ENCODE measurements at regions not wholly inside any gene's neighbourhood (a gene's known extent, or its start where the extent isn't known, plus 50 kb on each side); places are given as distances from the start of the nearest gene placed in this dataset.

DNA sequence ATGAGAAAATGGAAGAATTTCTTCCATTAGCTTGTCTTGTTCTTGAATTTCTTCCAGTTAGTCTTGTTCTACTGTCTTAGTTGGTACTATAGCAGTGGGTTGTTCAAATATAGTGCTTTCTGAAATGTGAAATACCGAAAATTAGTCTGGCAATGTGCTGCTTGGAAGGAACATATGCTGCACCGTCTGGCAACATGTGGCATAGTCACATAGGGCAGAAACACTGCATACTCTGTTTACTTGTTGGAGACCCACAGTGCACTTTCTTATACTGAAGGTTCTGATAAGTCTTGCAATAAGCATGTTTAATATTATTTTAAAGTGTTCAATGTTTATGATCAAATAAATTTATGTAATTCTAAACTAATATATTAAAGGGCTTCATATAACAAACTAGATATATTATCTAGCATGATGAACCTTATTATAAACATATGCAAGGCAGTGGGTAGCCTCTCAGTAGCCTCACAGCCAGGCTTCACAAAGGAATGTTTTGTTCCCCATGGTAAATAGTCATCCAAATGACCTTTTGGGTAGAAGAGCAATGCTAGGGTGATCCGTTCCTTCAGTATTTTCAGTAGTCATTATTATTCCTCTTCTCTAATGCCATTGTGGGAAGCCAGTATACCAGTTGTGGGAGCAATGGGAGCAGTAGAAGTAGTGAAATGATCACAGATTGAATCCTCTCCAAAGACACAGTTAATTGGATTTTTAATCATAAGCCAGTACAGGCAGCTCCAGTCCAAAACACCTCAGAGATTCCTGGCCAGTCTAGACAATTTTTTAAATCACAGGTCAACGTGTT is 1106.7 kb downstream of the DTWD2 start:
- Histone ChIP-seq H3K4me2 (no peak overlapping the region), H3K79me2 (ENCODE audit: low read depth) (no peaks in the 10 kb centered on the region), H3K36me3 (ENCODE audit: low read depth) (no peaks in the 10 kb centered on the region), H3K4me1 (replicated peaks; ENCODE audit: insufficient read depth) (no peaks in the 10 kb centered on the region), H4K20me1 (ENCODE audit: insufficient read depth) (no peaks in the 10 kb centered on the region), H3K27me3 (ENCODE audit: insufficient read depth, low read depth) (no peaks in the 10 kb centered on the region), H3K9me3 (ENCODE audit: insufficient read depth, low read depth) (no peaks in the 10 kb centered on the region), H3K27ac (no peak overlapping the region), H3K9me2 (ENCODE audit: insufficient read depth) (no peaks in the 10 kb centered on the region), H2AFZ (no peak overlapping the region), H3K4me3 (no peak overlapping the region), H3F3A (ENCODE audit: insufficient read depth, low read depth) (no peaks in the 10 kb centered on the region)
- no peak for DNase-seq
- ChIA-PET POLR2A (ENCODE audit: unreplicated experiment) (no interaction called here), CTCF (no interaction called here)
- TF ChIP-seq, protein P1, sequence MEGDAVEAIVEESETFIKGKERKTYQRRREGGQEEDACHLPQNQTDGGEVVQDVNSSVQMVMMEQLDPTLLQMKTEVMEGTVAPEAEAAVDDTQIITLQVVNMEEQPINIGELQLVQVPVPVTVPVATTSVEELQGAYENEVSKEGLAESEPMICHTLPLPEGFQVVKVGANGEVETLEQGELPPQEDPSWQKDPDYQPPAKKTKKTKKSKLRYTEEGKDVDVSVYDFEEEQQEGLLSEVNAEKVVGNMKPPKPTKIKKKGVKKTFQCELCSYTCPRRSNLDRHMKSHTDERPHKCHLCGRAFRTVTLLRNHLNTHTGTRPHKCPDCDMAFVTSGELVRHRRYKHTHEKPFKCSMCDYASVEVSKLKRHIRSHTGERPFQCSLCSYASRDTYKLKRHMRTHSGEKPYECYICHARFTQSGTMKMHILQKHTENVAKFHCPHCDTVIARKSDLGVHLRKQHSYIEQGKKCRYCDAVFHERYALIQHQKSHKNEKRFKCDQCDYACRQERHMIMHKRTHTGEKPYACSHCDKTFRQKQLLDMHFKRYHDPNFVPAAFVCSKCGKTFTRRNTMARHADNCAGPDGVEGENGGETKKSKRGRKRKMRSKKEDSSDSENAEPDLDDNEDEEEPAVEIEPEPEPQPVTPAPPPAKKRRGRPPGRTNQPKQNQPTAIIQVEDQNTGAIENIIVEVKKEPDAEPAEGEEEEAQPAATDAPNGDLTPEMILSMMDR (conservative IDR thresholded peaks at IDR 0.05): no peak
- TF ChIP-seq EZH2 (IDR thresholded peaks at IDR 0.05; ENCODE audit: low read depth): no peak
- no TSS peak for BruUV-seq (replicated peaks)
- intact Hi-C loops (cut with micrococcal nuclease; ENCODE audit: unreplicated experiment): no loop called here

- CTCF ChIA-PET: no interaction called here
- Histone ChIP-seq H3K9me2 (ENCODE audit: insufficient read depth) (no peaks in the 10 kb centered on the region), H3F3A (ENCODE audit: insufficient read depth, low read depth) (no peaks in the 10 kb centered on the region), H3K4me1 (replicated peaks; ENCODE audit: insufficient read depth) (no peaks in the 10 kb centered on the region), H3K4me2 (no peak overlapping the region), H3K36me3 (ENCODE audit: low read depth) (no peaks in the 10 kb centered on the region), H3K79me2 (ENCODE audit: low read depth) (no peaks in the 10 kb centered on the region), H3K9me3 (ENCODE audit: insufficient read depth, low read depth) (no peaks in the 10 kb centered on the region), H4K20me1 (ENCODE audit: insufficient read depth) (no peaks in the 10 kb centered on the region), H3K4me3 (no peak overlapping the region), H3K27ac (no peak overlapping the region), H3K27me3 (ENCODE audit: insufficient read depth, low read depth) (no peaks in the 10 kb centered on the region), H2AFZ (no peak overlapping the region)
- no peak for DNase-seq
- POLR2A ChIA-PET (ENCODE audit: unreplicated experiment): no interaction called here
- no peak for TF ChIP-seq EZH2 (IDR thresholded peaks at IDR 0.05; ENCODE audit: low read depth)
- TF ChIP-seq, protein P1 (conservative IDR thresholded peaks at IDR 0.05): no peak
- no TSS peak for BruUV-seq (replicated peaks)
- intact Hi-C loops (cut with micrococcal nuclease; ENCODE audit: unreplicated experiment): no loop called here
Observed at GRCh38 chr5:117880932-117881331, 1107.4 kb downstream of the DTWD2 start.

- Histone ChIP-seq H3K4me3 (no peak overlapping the region), H3K36me3 (ENCODE audit: low read depth) (no peaks in the 10 kb centered on the region), H3K27ac (no peak overlapping the region), H3K9me3 (ENCODE audit: insufficient read depth, low read depth) (no peaks in the 10 kb centered on the region), H3K4me2 (no peak overlapping the region), H3K4me1 (replicated peaks; ENCODE audit: insufficient read depth) (no peaks in the 10 kb centered on the region), H2AFZ (no peak overlapping the region), H4K20me1 (ENCODE audit: insufficient read depth) (no peaks in the 10 kb centered on the region), H3K9me2 (ENCODE audit: insufficient read depth) (no peaks in the 10 kb centered on the region), H3K79me2 (ENCODE audit: low read depth) (no peaks in the 10 kb centered on the region), H3F3A (ENCODE audit: insufficient read depth, low read depth) (no peaks in the 10 kb centered on the region), H3K27me3 (ENCODE audit: insufficient read depth, low read depth) (no peaks in the 10 kb centered on the region)
- TF ChIP-seq EZH2 (IDR thresholded peaks at IDR 0.05; ENCODE audit: low read depth): no peak
- TF ChIP-seq, protein P1 (conservative IDR thresholded peaks at IDR 0.05): no peak
- intact Hi-C loops (cut with micrococcal nuclease; ENCODE audit: unreplicated experiment): no loop called here
- DNase-seq: no peak
- ChIA-PET POLR2A (ENCODE audit: unreplicated experiment) (no interaction called here), CTCF (no interaction called here)
- BruUV-seq (replicated peaks): no TSS peak
Observed at GRCh38 chr5:117877731-117878130, 1110.6 kb downstream of the DTWD2 start.
